ENCODE measurements at regions not wholly inside any gene's neighbourhood (a gene's known extent, or its start where the extent isn't known, plus 50 kb on each side); places are given as distances from the start of the nearest gene placed in this dataset.

GRCh38 chr3:137249311-137249940 is 291.6 kb downstream of the IL20RB start:
- POLR2A ChIA-PET: no interaction called here
- TF ChIP-seq CTCF (IDR thresholded peaks at IDR 0.05): no peak
- no peak overlapping the region for H3K27ac Mint-ChIP-seq

GRCh38 chr3:137259089-137259488 is 301.3 kb downstream of the IL20RB start:
- Mint-ChIP-seq H3K36me3 (ENCODE audit: low read depth) (no peaks in the 10 kb centered on the region), H3K4me3 (no peak overlapping the region), H3K4me1 (ENCODE audit: low read depth) (no peaks in the 10 kb centered on the region), H3K27me3 (peaks cover 5% of the 10 kb centered on the region), H3K9me3 (peaks cover 4% of the 10 kb centered on the region), H3K27ac (no peak overlapping the region)
- no peak for ATAC-seq (ENCODE audit: poor library complexity)
- Histone ChIP-seq H3K4me1 (ENCODE audit: insufficient read depth, low read length) (no peaks in the 10 kb centered on the region), H3K4me3 (ENCODE audit: low read length) (no peak overlapping the region), H3K27ac (ENCODE audit: low read depth in 1 of 2, low read length in 2 of 2) (no peak overlapping the region), H3K9me3 (ENCODE audit: control insufficient read depth in 1 of 2, insufficient read depth in 1 of 2, low read length in 2 of 2) (peaks cover under 1 to 3% of the 10 kb centered on the region in 2 experiments), H3K27me3 (ENCODE audit: control insufficient read depth in 1 of 2, insufficient read depth in 2 of 2, low read length in 2 of 2) (no peaks in the 10 kb centered on the region), H3K36me3 (ENCODE audit: insufficient read depth, low read length) (no peaks in the 10 kb centered on the region)
- no peak for DNase-seq
- TF ChIP-seq CTCF (IDR thresholded peaks at IDR 0.05): no peak
- intact Hi-C loops (cut with DNase I, micrococcal nuclease): no loop called here
- ChIA-PET CTCF (no interaction called here), POLR2A (no interaction called here)

More at GRCh38 chr3:137249311-137249940, 291.6 kb downstream of the IL20RB start:
- Histone ChIP-seq H3K4me1 (ENCODE audit: insufficient read depth, low read length) (no peaks in the 10 kb centered on the region), H3K27me3 (ENCODE audit: control insufficient read depth in 1 of 2, insufficient read depth in 2 of 2, low read length in 2 of 2) (no peaks in the 10 kb centered on the region), H3K4me3 (ENCODE audit: low read length) (no peak overlapping the region), H3K27ac (ENCODE audit: low read depth in 1 of 2, low read length in 2 of 2) (no peak overlapping the region), H3K36me3 (ENCODE audit: insufficient read depth, low read length) (no peaks in the 10 kb centered on the region), H3K9me3 (ENCODE audit: control insufficient read depth in 1 of 2, insufficient read depth in 1 of 2, low read length in 2 of 2) (peaks cover 6 to 7% of the 10 kb centered on the region in 2 experiments)
- no peaks in the 10 kb centered on the region for H3K4me1 Mint-ChIP-seq (ENCODE audit: low read depth)
- ATAC-seq (ENCODE audit: poor library complexity) (no peak), DNase-seq (no peak)
- no peaks in the 10 kb centered on the region for H3K27me3 Mint-ChIP-seq
- H3K4me3 Mint-ChIP-seq: no peak overlapping the region
- intact Hi-C loops (cut with DNase I, micrococcal nuclease): no loop called here
- H3K9me3 Mint-ChIP-seq: peaks cover 4% of the 10 kb centered on the region
- no peaks in the 10 kb centered on the region for H3K36me3 Mint-ChIP-seq (ENCODE audit: low read depth)
- CTCF ChIA-PET: no interaction called here

- intact Hi-C loops (cut with DNase I, micrococcal nuclease): no loop called here
- no peak for TF ChIP-seq CTCF (IDR thresholded peaks at IDR 0.05)
- Histone ChIP-seq H3K9me3 (ENCODE audit: control insufficient read depth in 1 of 2, insufficient read depth in 1 of 2, low read length in 2 of 2) (peaks cover 0 to 3% of the 10 kb centered on the region in 2 experiments), H3K27me3 (ENCODE audit: control insufficient read depth in 1 of 2, insufficient read depth in 2 of 2, low read length in 2 of 2) (no peaks in the 10 kb centered on the region), H3K4me3 (ENCODE audit: low read length) (no peak overlapping the region), H3K27ac (ENCODE audit: low read depth in 1 of 2, low read length in 2 of 2) (no peak overlapping the region), H3K4me1 (ENCODE audit: insufficient read depth, low read length) (no peaks in the 10 kb centered on the region), H3K36me3 (ENCODE audit: insufficient read depth, low read length) (no peaks in the 10 kb centered on the region)
- no peak for DNase-seq
- Mint-ChIP-seq H3K36me3 (ENCODE audit: low read depth) (no peaks in the 10 kb centered on the region), H3K4me1 (ENCODE audit: low read depth) (no peaks in the 10 kb centered on the region), H3K9me3 (no peaks in the 10 kb centered on the region), H3K4me3 (no peak overlapping the region), H3K27me3 (peaks cover 10% of the 10 kb centered on the region), H3K27ac (no peak overlapping the region)
- ChIA-PET CTCF (no interaction called here), POLR2A (no interaction called here)
- ATAC-seq (ENCODE audit: poor library complexity): no peak
Observed at GRCh38 chr3:137259701-137260100, 301.9 kb downstream of the IL20RB start.

Measured in CD4-positive, alpha-beta T cell (primary cell).